Mesodermal cell (in vitro differentiated cells): ENCODE measurements at regions not wholly inside any gene's neighbourhood (a gene's known extent, or its start where the extent isn't known, plus 50 kb on each side); places are given as distances from the start of the nearest gene placed in this dataset.
"Not testable (repeated sequence)": the region's sequence is repeated elsewhere in the genome, so short reads cannot be mapped to it uniquely, and the experiment has no call there.

Experiments used
- H3K27ac ChIP-seq: 2 replicates; pipeline ENCODE4 v1.7.0; 2013; ENCODE audit warnings: mild to moderate bottlenecking, low read depth, low read length, moderate library complexity; ENCODE audit not compliant: severe bottlenecking
- H3K36me3 ChIP-seq: 2 replicates; pipeline ENCODE4 v1.7.1; 2013; ENCODE audit warnings: mild to moderate bottlenecking, low read length, moderate library complexity; ENCODE audit not compliant: control insufficient read depth, insufficient read depth
- H3K4me1 ChIP-seq: one replicate; pipeline ENCODE4 v1.7.1; 2013; ENCODE audit warnings: mild to moderate bottlenecking, low read length; ENCODE audit not compliant: insufficient read depth, control insufficient read depth, poor library complexity, severe bottlenecking
- H3K4me3 ChIP-seq: 2 replicates; pipeline ENCODE4 v1.7.0; 2013; ENCODE audit warnings: low read length, control low read depth, mild to moderate bottlenecking; ENCODE audit not compliant: insufficient read depth, poor library complexity, severe bottlenecking; ENCODE audit errors: extremely low read depth
- H3K9me3 ChIP-seq: 2 replicates; pipeline ENCODE4 v1.7.1; 2013; ENCODE audit warnings: mild to moderate bottlenecking, low read length, moderate library complexity; ENCODE audit not compliant: control insufficient read depth
- WGBS, 2 experiments: methylation state at CpG; one replicate each; pipeline ENCODE4 v1.1.5; 2013; ENCODE audit warnings: missing lambda C conversion rate in 2 of 2; ENCODE audit not compliant: insufficient coverage in 2 of 2; 5-methylcytosine and 5-hydroxymethylcytosine counted together

DNA sequence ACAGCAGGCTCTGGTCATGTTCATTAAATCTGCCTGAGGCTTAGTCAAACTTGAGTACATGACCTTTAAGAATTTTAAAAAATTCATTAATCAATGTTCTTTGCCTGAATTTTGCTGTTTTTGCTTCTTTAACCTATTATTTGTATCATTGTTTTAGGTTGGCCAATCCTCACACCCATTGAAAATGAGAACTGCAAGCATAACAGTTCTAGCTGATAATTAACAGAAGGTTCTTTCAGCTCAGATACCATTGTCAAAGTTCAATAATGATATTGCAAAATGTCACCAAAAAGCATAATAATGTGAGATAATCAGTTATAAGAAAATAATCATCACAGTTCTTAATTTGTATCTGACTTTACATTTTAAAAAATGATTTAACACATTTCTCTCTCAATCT is 583.1 kb downstream of the TFAP2A start:
- no peaks in the 10 kb centered on the region for H3K9me3 ChIP-seq
- no peaks in the 10 kb centered on the region for H3K4me1 ChIP-seq
- no peak overlapping the region for H3K27ac ChIP-seq
- H3K36me3 ChIP-seq, result no peaks in the 10 kb centered on the region
- H3K4me3 ChIP-seq, result no peak overlapping the region

DNA sequence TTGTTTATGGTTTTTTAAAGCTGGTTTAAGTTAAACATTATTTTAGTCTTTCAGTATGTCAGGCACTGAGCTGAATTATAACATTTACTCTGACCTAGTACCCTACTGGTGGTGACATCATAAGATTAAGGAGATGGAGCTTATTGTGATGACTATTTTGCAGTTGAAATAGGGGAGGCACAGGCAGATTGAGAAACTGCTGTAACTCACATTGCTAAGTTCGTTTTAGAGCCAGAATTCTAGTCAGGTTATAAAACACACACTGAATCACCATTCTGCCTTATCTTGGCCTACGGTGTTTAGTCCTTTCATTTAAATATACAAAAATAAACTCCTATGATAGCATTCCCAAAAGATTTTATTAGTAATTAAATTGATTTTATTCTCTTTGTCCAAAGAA is 584.1 kb downstream of the TFAP2A start:
- Histone ChIP-seq H3K9me3 (no peaks in the 10 kb centered on the region), H3K27ac (no peak overlapping the region), H3K4me3 (no peak overlapping the region), H3K36me3 (no peaks in the 10 kb centered on the region), H3K4me1 (no peaks in the 10 kb centered on the region)
- WGBS, 2 experiments, result 57% methylated on average over 1 of the region's 2 CpGs; no CpG with 5 or more reads in 1 of the 2 experiments

DNA sequence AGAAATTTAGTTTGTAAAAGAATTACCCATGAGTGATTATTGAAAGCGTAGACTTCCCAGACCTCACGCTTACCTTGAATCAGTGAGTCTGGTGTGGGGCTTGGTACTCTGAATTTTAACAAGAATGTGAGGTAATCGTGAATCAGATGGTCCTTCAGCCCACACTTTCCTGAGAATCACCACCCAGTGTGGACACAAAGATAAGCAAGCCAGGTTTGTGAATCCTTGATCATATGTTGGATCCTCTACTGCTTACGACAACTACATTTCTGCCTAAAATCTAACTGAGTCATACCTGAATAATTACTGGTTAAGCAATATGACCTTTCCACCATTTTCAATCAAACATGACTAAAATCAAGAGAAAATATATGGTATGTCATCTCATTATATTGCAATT is 589.3 kb downstream of the TFAP2A start:
- 83 to 96% methylated on average over 3 of the region's 4 CpGs for WGBS, 2 experiments
- Histone ChIP-seq H3K27ac (no peak overlapping the region), H3K4me3 (no peak overlapping the region), H3K36me3 (no peaks in the 10 kb centered on the region), H3K4me1 (no peaks in the 10 kb centered on the region), H3K9me3 (no peaks in the 10 kb centered on the region)

DNA sequence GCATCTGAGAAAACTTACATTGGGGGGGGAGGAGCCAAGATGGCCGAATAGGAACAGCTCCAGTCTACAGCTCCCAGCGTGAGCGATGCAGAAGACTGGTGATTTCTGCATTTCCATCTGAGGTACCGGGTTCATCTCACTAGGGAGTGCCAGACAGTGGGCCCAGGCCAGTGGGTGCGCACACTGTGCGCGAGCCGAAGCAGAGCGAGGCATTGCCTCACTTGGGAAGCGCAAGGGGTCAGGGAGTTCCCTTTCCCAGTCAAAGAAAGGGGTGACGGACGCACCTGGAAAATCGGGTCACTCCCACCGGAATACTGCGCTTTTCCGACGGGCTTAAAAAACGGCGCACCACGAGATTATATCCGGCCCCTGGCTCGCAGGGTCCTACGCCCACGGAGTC is 604.1 kb downstream of the TFAP2A start:
- not testable (repeated sequence) for H3K4me3 ChIP-seq, H3K27ac ChIP-seq, H3K36me3 ChIP-seq, H3K4me1 ChIP-seq, H3K9me3 ChIP-seq
- 90 to 96% methylated on average over 17 to 21 of the region's 24 CpGs for WGBS, 2 experiments

DNA sequence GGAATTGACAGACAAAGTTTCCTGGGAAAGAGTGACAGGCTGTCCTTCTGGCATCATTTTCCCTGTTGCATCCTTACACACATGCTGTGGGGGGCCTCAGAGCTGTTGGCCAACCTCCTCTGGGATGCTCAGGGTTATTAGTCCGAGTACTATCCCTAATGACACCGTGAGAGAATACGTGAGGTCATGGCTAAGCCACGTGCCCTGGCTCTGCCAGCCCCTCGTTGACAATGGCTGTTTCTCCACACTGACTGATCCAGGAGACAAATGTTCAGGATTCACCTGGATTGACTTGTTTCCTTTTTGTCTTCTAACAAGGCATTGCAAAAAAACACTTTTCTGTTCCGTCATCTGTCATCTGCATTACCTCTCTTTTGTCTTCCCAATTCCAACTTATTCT is 604.6 kb downstream of the TFAP2A start:
- no peaks in the 10 kb centered on the region for H3K36me3 ChIP-seq
- no peaks in the 10 kb centered on the region for H3K9me3 ChIP-seq
- no peak overlapping the region for H3K4me3 ChIP-seq
- H3K27ac ChIP-seq, result no peak overlapping the region
- H3K4me1 ChIP-seq, result no peaks in the 10 kb centered on the region
- WGBS, 2 experiments, result 90% methylated on average over 6 of the region's 6 CpGs

DNA sequence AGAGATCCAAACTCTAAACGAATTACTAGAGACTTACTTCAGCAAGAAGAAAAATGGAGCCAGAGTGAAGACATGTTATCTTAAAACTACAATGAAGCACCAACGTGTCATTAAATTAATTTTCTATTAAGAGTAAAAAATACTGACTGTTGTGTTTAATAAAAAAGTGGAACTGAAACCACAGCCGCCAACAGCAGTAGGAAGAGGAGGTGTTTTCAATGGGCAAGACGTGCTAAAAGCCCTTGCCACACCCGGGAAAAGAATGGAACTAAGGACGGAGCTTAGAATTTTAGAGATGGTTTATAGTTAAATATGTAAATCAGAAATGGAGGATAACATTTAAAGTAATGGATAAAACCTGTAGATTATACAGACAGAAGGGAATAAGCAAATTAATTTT is 608.7 kb downstream of the TFAP2A start:
- 76 to 79% methylated on average over 4 to 5 of the region's 6 CpGs for WGBS, 2 experiments
- Histone ChIP-seq H3K36me3 (no peaks in the 10 kb centered on the region), H3K9me3 (no peaks in the 10 kb centered on the region), H3K4me3 (no peak overlapping the region), H3K4me1 (no peaks in the 10 kb centered on the region), H3K27ac (no peak overlapping the region)

DNA sequence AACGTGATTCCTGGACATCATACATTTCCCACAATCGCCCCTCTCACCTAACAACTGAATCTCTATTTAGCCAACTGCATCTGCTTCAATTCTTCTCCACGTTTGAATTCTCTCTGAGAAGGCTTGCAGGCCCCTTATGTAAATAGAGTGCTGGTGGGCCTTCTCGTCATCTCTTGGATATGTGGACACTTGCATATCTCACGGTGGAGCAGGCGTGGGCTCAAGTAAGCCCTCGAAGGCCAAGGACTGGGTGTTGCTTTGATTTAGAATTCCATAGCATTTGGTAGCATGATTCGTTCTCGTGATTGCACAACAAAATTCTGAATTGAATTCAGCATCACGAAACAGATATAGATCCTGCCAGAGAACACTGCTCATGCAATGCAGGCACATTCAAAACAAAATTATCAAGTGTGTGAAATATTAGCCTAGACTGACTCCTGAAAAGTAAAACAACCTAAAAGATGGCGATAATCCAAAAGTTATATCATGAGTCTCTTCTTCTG is 613.6 kb downstream of the TFAP2A start:
- 91 to 97% methylated on average over 7 to 9 of the region's 11 CpGs for WGBS, 2 experiments
- Histone ChIP-seq H3K36me3 (no peaks in the 10 kb centered on the region), H3K4me1 (no peaks in the 10 kb centered on the region), H3K9me3 (no peaks in the 10 kb centered on the region), H3K27ac (no peak overlapping the region), H3K4me3 (no peak overlapping the region)

DNA sequence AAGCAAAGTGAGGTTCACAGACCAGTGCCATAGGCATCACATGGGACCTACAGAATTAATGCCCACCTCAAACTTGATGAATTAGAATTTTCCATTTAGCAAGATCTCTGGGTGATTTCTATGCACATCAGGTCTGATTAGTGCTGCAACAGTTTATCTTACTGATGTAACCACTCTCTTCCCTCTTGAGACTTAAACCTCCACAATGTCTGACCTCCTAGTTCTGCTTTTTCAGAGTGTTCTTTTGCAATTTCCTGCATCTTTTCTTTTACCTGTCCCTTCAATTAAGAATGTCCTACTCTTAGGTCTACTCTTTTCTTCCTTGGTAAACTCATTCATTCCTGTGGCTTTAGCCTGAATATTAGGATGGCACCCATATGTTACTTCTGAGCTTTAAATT is 615.3 kb downstream of the TFAP2A start:
- H3K27ac ChIP-seq, result no peak overlapping the region
- no peak overlapping the region for H3K4me3 ChIP-seq
- H3K4me1 ChIP-seq, result no peaks in the 10 kb centered on the region
- no peaks in the 10 kb centered on the region for H3K36me3 ChIP-seq
- H3K9me3 ChIP-seq, result no peaks in the 10 kb centered on the region

DNA sequence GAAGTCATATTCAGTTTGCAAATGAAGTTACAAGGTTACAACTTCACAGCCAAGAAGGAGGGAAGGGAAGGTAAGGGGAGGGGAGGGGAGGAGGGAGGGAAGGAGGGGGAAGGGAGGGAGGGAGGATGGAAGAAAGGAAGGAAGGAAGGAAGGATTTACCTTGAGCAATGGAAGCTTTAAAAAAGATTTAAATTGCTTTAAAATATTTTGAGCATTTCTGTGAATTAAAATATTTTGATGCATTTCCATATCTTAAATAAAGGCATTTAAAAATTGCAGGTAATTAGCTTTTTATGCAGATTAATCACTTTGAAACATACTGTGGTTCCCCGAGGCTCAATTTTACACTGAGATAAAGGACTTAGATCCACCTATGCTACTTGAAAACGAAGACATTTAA is 618.0 kb downstream of the TFAP2A start:
- WGBS, 2 experiments, result 80 to 92% methylated on average over 1 to 2 of the region's 2 CpGs
- no peaks in the 10 kb centered on the region for H3K4me1 ChIP-seq
- no peaks in the 10 kb centered on the region for H3K36me3 ChIP-seq
- H3K9me3 ChIP-seq, result no peaks in the 10 kb centered on the region
- H3K4me3 ChIP-seq, result no peak overlapping the region
- no peak overlapping the region for H3K27ac ChIP-seq

DNA sequence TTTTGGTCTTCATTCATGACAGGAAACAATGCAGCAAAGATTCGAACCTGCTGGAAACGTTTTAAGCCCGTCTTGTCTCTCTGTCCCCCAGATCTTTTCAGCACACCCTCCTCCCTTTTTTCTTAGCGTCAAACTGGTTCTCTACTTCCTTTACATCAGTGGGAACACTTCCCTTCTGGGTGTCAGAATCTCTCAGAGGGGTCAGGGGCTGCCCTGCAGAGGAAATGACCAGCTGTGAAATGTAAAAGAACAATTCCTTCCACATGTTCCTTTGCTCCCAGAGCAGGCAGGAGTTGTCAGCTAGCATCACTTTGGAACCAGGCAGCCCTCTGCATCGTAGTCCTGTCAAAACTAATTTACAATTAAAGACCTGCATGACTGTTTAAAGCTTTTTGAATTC is 619.0 kb downstream of the TFAP2A start:
- 37 to 49% methylated on average over 3 to 5 of the region's 5 CpGs for WGBS, 2 experiments
- Histone ChIP-seq H3K27ac (no peak overlapping the region), H3K4me3 (no peak overlapping the region), H3K4me1 (no peaks in the 10 kb centered on the region), H3K9me3 (no peaks in the 10 kb centered on the region), H3K36me3 (no peaks in the 10 kb centered on the region)

DNA sequence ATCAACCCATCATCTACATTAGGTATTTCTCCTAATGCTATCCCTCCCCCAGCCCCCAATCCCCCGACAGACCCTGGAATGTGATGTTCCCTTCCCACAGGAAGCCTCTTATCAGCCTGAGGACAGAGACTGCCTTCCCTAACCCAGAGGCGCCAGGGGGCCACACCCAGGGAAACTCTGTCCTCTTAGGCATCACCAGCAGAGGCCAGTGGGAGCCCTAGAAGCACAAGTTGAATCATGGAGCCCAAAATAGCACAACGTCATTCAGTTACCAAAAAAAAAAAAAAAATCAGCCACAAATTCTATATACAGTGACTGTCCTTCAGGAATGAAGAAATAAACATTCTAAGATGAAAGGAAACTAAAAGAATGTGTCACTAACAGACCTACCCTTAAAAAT is 625.7 kb downstream of the TFAP2A start:
- WGBS, 2 experiments, result 43% methylated on average over 2 of the region's 3 CpGs; no CpG with 5 or more reads in 1 of the 2 experiments
- H3K9me3 ChIP-seq, result no peaks in the 10 kb centered on the region

DNA sequence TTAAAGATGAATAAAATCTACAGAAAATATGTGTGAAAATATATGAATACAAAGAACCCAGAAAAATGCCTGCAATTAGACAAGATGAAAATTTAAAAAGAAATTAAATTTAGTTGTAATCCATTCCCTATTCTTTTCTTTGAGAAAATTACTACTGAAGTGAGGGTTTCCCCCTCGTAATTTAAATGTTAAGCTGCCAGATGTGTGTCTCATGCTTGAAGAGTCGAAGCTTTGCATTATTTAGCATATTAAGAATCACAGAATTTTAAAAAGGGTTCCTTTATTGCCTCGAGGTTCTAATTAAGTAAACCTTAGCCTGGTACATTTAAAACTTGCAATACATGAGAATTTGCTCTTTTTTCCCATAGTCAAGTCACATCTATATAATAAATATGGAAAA is 630.1 kb downstream of the TFAP2A start:
- no peaks in the 10 kb centered on the region for H3K9me3 ChIP-seq
- H3K4me1 ChIP-seq, result peaks cover 5% of the 10 kb centered on the region
- no peak overlapping the region for H3K4me3 ChIP-seq
- no peaks in the 10 kb centered on the region for H3K36me3 ChIP-seq
- H3K27ac ChIP-seq, result no peak overlapping the region
- 100% methylated on average over 1 of the region's 3 CpGs; no CpG with 5 or more reads in 1 of the 2 experiments for WGBS, 2 experiments

More for the DNA sequence above, 625.7 kb downstream of the TFAP2A start:
- Histone ChIP-seq H3K4me3 (no peak overlapping the region), H3K4me1 (peaks cover 5% of the 10 kb centered on the region), H3K36me3 (no peaks in the 10 kb centered on the region), H3K27ac (no peak overlapping the region)
